Vagina (tissue), 2 donors: ENCODE measurements at regions not wholly inside any gene's neighbourhood (a gene's known extent, or its start where the extent isn't known, plus 50 kb on each side); places are given as distances from the start of the nearest gene placed in this dataset.

Experiments
- DNase-seq, 2 donors: peaks; one replicate each; pipeline ENCODE4 v3.0.0-alpha.2; 2017; ENCODE audit errors: extremely low spot score in 2 of 2
- H3K27ac ChIP-seq: fragments of 200-600 bp; sonication (generic); one replicate; pipeline ENCODE4 v1.5.1; 2019
- H3K27me3 ChIP-seq: fragments of 200-600 bp; sonication (generic); one replicate; pipeline ENCODE4 v1.5.1; 2019
- H3K36me3 ChIP-seq, 2 donors: fragments of 200-600 bp; sonication (generic); one replicate each; pipeline ENCODE4 v1.5.1; 2017 to 2019
- H3K4me1 ChIP-seq: fragments of 200-600 bp; sonication (generic); one replicate; pipeline ENCODE4 v1.5.1; 2019
- H3K4me3 ChIP-seq, 2 donors: fragments of 200-600 bp; sonication (generic); 1 replicate in 1 of 2; 2 replicates in 1 of 2; pipeline ENCODE4 v1.5.1; 2016 to 2019
- H3K9me3 ChIP-seq: fragments of 200-600 bp; sonication (generic); one replicate; pipeline ENCODE4 v1.5.1; 2019
- POLR2A ChIP-seq, 2 donors: fragments of 450-650 bp; IDR thresholded peaks; one replicate each; pipeline ENCODE4 v1.6.1; 2017; ENCODE audit warnings: antibody characterized with exemption in 2 of 2, mild to moderate bottlenecking in 2 of 2, moderate library complexity in 2 of 2
- POLR2AphosphoS5 ChIP-seq, 2 donors: sonication (generic); formaldehyde crosslinking; IDR thresholded peaks; one replicate each; pipeline ENCODE4 v1.9.0; 2017; ENCODE audit warnings: antibody characterized with exemption in 2 of 2, mild to moderate bottlenecking in 2 of 2, low read depth in 1 of 2; ENCODE audit not compliant: insufficient read depth in 1 of 2
- intact Hi-C: fragments of 100-400 bp; cut with DNase I; formaldehyde crosslinking; loops from one replicate; pipeline ENCODE4 v1.15.1; 2023
- TF ChIP-seq, protein P1 (sequence below), 3 experiments: fragments of 450-650 bp in 2 of 3; fragments of 200-600 bp in 1 of 3; sonication (generic) in 1 of 3; IDR thresholded peaks; one replicate each; pipeline ENCODE4 v1.5.1; 2017 to 2019; ENCODE audit warnings: antibody characterized with exemption in 3 of 3, mild to moderate bottlenecking in 2 of 3, moderate library complexity in 2 of 3

DNA sequence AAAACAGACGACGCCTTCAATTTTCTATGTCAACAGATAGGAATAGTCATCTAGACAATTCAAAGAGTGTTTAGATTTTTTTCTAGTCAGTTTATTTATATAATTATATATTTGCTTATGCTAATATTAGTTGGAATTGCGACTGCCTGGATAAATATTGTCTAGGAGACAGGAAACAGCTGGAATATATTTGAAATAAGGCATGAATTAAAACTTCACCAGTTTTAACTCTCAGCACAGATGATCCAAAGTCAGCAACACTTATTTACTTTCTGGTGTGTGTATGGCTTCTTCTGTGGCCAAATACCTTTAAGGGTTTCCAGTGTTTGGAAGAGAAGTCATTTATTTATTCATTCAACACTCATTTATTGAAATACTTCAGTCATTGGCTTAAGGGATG is 1215.4 kb upstream of the USP15 start:
- Histone ChIP-seq H3K36me3 (no peaks in the 10 kb centered on the region), H3K4me1 (no peaks in the 10 kb centered on the region), H3K9me3 (no peaks in the 10 kb centered on the region), H3K4me3 (no peak overlapping the region), H3K27me3 (no peaks in the 10 kb centered on the region), H3K27ac (no peak overlapping the region)
- TF ChIP-seq POLR2A (IDR thresholded peaks at IDR 0.05) (no peak), POLR2AphosphoS5 (IDR thresholded peaks at IDR 0.05; ENCODE audit: insufficient read depth in 1 of 2, low read depth in 1 of 2) (no peak)
- TF ChIP-seq, protein P1, sequence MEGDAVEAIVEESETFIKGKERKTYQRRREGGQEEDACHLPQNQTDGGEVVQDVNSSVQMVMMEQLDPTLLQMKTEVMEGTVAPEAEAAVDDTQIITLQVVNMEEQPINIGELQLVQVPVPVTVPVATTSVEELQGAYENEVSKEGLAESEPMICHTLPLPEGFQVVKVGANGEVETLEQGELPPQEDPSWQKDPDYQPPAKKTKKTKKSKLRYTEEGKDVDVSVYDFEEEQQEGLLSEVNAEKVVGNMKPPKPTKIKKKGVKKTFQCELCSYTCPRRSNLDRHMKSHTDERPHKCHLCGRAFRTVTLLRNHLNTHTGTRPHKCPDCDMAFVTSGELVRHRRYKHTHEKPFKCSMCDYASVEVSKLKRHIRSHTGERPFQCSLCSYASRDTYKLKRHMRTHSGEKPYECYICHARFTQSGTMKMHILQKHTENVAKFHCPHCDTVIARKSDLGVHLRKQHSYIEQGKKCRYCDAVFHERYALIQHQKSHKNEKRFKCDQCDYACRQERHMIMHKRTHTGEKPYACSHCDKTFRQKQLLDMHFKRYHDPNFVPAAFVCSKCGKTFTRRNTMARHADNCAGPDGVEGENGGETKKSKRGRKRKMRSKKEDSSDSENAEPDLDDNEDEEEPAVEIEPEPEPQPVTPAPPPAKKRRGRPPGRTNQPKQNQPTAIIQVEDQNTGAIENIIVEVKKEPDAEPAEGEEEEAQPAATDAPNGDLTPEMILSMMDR (IDR thresholded peaks at IDR 0.05), result no peak
- intact Hi-C loops, result no loop called here
- no peak for DNase-seq

DNA sequence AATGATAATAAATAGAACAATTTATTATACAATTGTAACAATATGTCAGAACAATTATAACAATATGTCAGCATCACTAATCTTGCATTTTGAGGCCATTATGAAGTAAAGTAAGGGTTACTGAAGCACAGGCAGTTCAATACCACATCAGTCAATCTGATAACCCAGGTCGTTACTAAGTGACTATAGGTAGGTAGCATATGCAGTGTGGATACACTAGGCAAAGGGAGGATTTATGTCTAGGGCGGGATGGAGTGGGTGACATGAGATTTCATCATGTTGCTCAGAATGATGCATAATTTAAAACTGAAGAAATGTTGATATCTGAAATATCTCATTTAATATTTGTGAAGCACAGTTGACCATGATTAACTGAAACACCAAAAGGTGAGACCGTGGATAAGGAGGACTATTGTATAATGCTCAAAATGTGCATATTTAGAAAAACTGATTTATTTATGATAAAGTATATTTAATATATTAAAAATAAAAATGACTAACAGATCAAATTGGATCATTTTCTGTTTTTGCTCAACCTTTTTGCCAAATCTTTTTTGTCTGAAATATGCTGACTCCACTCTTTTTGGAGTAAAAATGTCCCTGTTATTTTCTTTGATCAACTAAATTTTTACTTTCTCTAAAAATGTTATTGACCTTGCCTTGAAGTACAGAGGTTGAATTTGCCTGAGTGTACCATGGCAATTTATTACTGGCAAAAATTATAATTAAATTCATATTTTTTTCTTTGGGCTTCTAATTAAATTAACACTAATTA is 1189.4 kb upstream of the USP15 start:
- no peak for DNase-seq
- Histone ChIP-seq H3K4me1 (no peaks in the 10 kb centered on the region), H3K27me3 (no peaks in the 10 kb centered on the region), H3K9me3 (no peaks in the 10 kb centered on the region), H3K36me3 (no peaks in the 10 kb centered on the region), H3K27ac (no peak overlapping the region), H3K4me3 (no peak overlapping the region)
- TF ChIP-seq POLR2A (IDR thresholded peaks at IDR 0.05) (no peak), POLR2AphosphoS5 (IDR thresholded peaks at IDR 0.05; ENCODE audit: insufficient read depth in 1 of 2, low read depth in 1 of 2) (no peak)
- TF ChIP-seq, protein P1 (IDR thresholded peaks at IDR 0.05), result no peak
- intact Hi-C loops, result no loop called here

DNA sequence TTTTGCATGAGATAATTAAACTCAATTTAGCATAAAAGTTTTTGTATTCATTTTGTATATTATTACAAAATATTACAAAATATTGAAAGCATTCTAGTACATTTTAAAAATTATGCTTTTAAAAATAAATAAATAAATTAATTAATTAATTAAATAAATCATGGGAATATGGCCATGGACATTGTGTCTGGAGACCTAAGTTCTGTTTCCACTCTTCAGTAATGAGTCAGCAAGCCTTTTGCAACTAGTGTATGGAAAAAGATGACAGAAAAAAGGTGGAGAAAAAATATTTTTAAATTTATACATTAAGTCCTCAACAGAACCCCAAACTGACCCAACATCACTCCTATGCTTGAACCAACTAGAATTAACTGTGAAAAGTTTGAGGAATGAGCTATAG is 1187.5 kb upstream of the USP15 start:
- no peaks in the 10 kb centered on the region for H3K9me3 ChIP-seq
- no peak for TF ChIP-seq POLR2A (IDR thresholded peaks at IDR 0.05)
- TF ChIP-seq, protein P1 (IDR thresholded peaks at IDR 0.05), result no peak
- TF ChIP-seq POLR2AphosphoS5 (IDR thresholded peaks at IDR 0.05; ENCODE audit: insufficient read depth in 1 of 2, low read depth in 1 of 2), result no peak
- H3K27ac ChIP-seq, result no peak overlapping the region
- intact Hi-C loops, result no loop called here
- no peak for DNase-seq
- H3K4me3 ChIP-seq, result no peak overlapping the region
- no peaks in the 10 kb centered on the region for H3K27me3 ChIP-seq
- H3K4me1 ChIP-seq, result no peaks in the 10 kb centered on the region
- H3K36me3 ChIP-seq, result no peaks in the 10 kb centered on the region

DNA sequence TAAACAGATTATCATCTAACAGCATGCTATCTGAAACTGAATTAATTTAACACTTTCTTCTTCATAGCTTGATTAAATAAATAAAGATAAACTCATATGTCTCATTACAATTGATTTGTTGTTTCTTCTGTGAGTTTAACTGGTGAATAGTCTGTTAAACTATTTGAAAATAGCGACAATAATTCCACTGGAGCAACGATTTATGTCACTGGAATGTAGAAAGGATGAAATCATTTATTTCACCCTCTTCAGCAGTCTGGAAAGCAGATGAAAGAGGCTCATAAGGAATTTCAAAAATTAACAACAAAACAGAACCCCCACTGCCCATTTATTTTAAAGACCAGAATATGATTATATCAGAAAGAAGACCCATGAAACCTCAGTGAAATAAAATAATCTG is 1165.1 kb upstream of the USP15 start:
- DNase-seq, result no peak
- H3K36me3 ChIP-seq, result no peaks in the 10 kb centered on the region
- TF ChIP-seq POLR2A (IDR thresholded peaks at IDR 0.05) (no peak), POLR2AphosphoS5 (IDR thresholded peaks at IDR 0.05; ENCODE audit: insufficient read depth in 1 of 2, low read depth in 1 of 2) (no peak)
- TF ChIP-seq, protein P1 (IDR thresholded peaks at IDR 0.05), result no peak
- H3K9me3 ChIP-seq, result no peaks in the 10 kb centered on the region
- no peak overlapping the region for H3K4me3 ChIP-seq
- intact Hi-C loops, result no loop called here
- H3K27me3 ChIP-seq, result no peaks in the 10 kb centered on the region
- no peaks in the 10 kb centered on the region for H3K4me1 ChIP-seq
- no peak overlapping the region for H3K27ac ChIP-seq

DNA sequence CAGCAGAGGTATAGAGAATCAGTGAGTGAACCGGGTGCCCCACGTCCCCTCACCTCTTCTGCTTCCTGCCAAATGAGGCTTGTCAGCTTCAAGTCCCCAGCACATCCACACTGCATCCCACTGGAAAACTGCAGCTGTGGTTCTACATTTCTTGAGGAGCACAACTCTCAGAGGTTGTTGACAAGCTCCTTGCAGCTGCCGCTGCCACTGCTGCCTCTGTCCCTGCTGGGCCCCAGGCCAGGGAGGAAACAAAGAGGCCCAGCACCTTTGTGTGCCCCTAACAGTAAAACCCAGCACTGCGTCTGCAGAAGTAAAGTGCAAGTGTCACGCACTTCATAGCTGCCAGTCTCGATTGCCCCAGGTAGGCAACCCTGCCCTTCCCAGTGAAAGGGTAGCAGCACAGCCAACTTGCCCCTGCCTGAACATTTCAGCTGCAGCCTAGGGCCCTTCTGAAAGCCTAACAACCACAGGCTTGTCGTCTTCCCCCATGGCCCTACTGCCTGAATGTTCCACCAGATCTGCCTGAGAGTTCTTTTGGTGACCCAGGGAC is 1162.1 kb upstream of the USP15 start:
- no peak for TF ChIP-seq POLR2AphosphoS5 (IDR thresholded peaks at IDR 0.05; ENCODE audit: insufficient read depth in 1 of 2, low read depth in 1 of 2)
- TF ChIP-seq, protein P1 (IDR thresholded peaks at IDR 0.05), result no peak
- no peak for TF ChIP-seq POLR2A (IDR thresholded peaks at IDR 0.05)
- Histone ChIP-seq H3K27ac (no peak overlapping the region), H3K36me3 (no peaks in the 10 kb centered on the region), H3K9me3 (no peaks in the 10 kb centered on the region), H3K4me3 (no peak overlapping the region), H3K27me3 (no peaks in the 10 kb centered on the region), H3K4me1 (no peaks in the 10 kb centered on the region)
- intact Hi-C loops, result no loop called here
- DNase-seq, result no peak
